ENCODE measurements at regions not wholly inside any gene's neighbourhood (a gene's known extent, or its start where the extent isn't known, plus 50 kb on each side); places are given as distances from the start of the nearest gene placed in this dataset.
"Not testable (repeated sequence)": the region's sequence is repeated elsewhere in the genome, so short reads cannot be mapped to it uniquely, and the experiment has no call there.

- no peaks in the 10 kb centered on the region for H3K79me2 ChIP-seq (ENCODE audit: control insufficient read depth, insufficient read depth, low read length, unreplicated experiment)
- no peaks in the 10 kb centered on the region for H3K36me3 ChIP-seq (ENCODE audit: insufficient read depth, low read length)
- no peak overlapping the region for H2AFZ ChIP-seq (ENCODE audit: low read length, unreplicated experiment)
- H3K4me3 ChIP-seq (ENCODE audit: low read depth, low read length), result no peak overlapping the region
- no peaks in the 10 kb centered on the region for H3K4me1 ChIP-seq (ENCODE audit: control insufficient read depth, insufficient read depth, low read length, unreplicated experiment)
- H3K27me3 ChIP-seq (ENCODE audit: insufficient read depth, low read length), result peaks cover 31% of the 10 kb centered on the region
- H3K27ac ChIP-seq (ENCODE audit: low read depth, low read length), result no peak overlapping the region
Measured at GRCh38 chr11:11718511-11718910, 96.7 kb upstream of the GALNT18 start.

DNA sequence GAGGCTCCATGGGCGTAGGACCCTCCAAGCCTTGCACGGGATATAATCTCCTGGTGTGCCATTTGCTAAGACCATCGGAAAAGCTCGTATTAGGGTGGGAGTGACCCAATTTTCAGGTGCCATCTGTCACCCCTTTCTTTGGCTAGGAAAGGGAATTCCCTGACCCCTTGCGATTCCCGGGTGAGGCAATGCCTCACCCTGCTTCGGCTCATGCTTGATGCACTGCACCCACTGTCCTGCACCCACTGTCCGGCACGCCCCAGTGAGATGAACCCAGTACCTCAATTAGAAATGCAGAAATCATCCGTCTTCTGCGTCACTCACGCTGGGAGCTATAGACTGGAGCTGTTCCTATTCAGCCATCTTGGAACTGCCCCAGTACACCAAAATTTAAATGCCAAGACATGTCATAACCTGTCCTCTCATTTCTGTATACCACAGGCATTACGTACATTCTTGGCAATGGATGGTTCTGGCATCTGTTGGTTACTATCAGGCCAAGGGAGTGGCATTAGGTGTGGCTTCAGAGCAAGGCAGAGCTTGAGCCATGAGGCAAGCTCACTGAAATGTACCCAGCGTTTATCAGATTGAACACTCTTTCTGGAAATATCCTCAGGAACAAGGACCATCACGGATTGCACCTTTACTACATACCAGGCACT, 95.4 kb upstream of the GALNT18 start:
- Histone ChIP-seq H2AFZ (ENCODE audit: low read length, unreplicated experiment) (no peak overlapping the region), H3K27ac (ENCODE audit: low read depth, low read length) (no peak overlapping the region), H3K36me3 (ENCODE audit: insufficient read depth, low read length) (no peaks in the 10 kb centered on the region), H3K27me3 (ENCODE audit: insufficient read depth, low read length) (peaks cover 22% of the 10 kb centered on the region), H3K4me3 (ENCODE audit: low read depth, low read length) (no peak overlapping the region), H3K79me2 (ENCODE audit: control insufficient read depth, insufficient read depth, low read length, unreplicated experiment) (no peaks in the 10 kb centered on the region), H3K4me1 (ENCODE audit: control insufficient read depth, insufficient read depth, low read length, unreplicated experiment) (no peaks in the 10 kb centered on the region)

DNA sequence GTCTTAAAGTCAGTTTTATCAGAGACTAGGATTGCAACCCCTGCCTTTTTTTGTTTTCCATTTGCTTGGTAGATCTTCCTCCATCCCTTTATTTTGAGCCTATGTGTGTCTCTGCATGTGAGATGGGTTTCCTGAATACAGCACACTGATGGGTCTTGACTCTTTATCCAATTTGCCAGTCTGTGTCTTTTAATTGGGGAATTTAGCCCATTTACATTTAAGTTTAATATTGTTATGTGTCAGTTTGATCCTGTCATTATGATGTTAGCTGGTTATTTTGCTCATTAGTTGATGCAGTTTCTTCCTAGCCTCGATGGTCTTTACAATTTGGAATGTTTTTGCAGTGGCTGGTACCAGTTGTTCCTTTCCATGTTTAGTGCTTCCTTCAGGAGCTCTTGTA, 93.3 kb upstream of the GALNT18 start:
- H2AFZ ChIP-seq (ENCODE audit: low read length, unreplicated experiment); H3K4me1 ChIP-seq (ENCODE audit: control insufficient read depth, insufficient read depth, low read length, unreplicated experiment); H3K79me2 ChIP-seq (ENCODE audit: control insufficient read depth, insufficient read depth, low read length, unreplicated experiment); H3K4me3 ChIP-seq (ENCODE audit: low read depth, low read length); H3K36me3 ChIP-seq (ENCODE audit: insufficient read depth, low read length); H3K27ac ChIP-seq (ENCODE audit: low read depth, low read length): not testable (repeated sequence)
- peaks cover 26% of the 10 kb centered on the region for H3K27me3 ChIP-seq (ENCODE audit: insufficient read depth, low read length)

GRCh38 chr11:11710556-11710955, 88.8 kb upstream of the GALNT18 start:
- no peak overlapping the region for H2AFZ ChIP-seq (ENCODE audit: low read length, unreplicated experiment)
- no peak overlapping the region for H3K4me3 ChIP-seq (ENCODE audit: low read depth, low read length)
- H3K4me1 ChIP-seq (ENCODE audit: control insufficient read depth, insufficient read depth, low read length, unreplicated experiment), result no peaks in the 10 kb centered on the region
- peaks cover 5% of the 10 kb centered on the region for H3K27me3 ChIP-seq (ENCODE audit: insufficient read depth, low read length)
- no peaks in the 10 kb centered on the region for H3K79me2 ChIP-seq (ENCODE audit: control insufficient read depth, insufficient read depth, low read length, unreplicated experiment)
- H3K36me3 ChIP-seq (ENCODE audit: insufficient read depth, low read length), result no peaks in the 10 kb centered on the region
- H3K27ac ChIP-seq (ENCODE audit: low read depth, low read length), result no peak overlapping the region

DNA sequence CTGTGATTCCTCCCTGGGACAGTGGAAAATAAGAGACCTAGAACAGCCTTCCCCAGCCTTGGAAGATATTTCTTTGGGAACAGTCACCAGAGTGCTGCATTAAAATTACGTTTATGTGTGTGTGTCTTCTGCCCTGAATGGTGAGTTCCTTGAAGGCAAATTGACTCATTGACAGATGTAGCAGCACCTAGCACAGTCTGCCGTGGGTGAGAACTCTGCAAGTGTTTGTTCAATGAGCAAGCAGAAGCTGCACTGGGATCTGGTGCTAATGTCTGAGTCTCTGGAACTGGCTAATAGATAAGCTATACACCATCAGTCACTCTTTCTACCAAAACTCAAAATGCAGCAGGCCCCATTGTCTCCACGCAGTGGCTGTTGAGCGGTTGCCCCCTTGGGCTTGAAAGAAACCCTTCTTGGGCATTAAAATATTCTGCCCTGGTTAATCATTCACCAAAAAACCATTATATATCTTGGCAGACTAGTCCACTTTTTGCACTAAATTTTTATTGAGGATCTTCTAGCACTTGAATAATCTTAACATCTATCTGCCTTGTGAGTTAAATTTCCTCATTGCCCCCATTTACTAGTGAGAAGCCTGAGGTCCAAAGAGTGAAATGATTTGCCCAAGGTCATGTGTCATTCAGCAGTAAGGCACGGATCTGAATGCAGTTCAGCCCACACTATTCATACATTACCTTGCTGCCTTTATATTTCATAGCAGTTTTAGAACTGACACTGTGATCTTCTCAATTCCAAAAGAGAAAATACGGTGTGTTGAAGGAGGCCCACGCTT, 87.8 kb upstream of the GALNT18 start:
- no peak overlapping the region for H3K4me3 ChIP-seq (ENCODE audit: low read depth, low read length)
- H3K27ac ChIP-seq (ENCODE audit: low read depth, low read length), result no peak overlapping the region
- H3K79me2 ChIP-seq (ENCODE audit: control insufficient read depth, insufficient read depth, low read length, unreplicated experiment), result no peaks in the 10 kb centered on the region
- H3K36me3 ChIP-seq (ENCODE audit: insufficient read depth, low read length), result no peaks in the 10 kb centered on the region
- no peak overlapping the region for H2AFZ ChIP-seq (ENCODE audit: low read length, unreplicated experiment)
- no peaks in the 10 kb centered on the region for H3K4me1 ChIP-seq (ENCODE audit: control insufficient read depth, insufficient read depth, low read length, unreplicated experiment)
- peaks cover 12% of the 10 kb centered on the region for H3K27me3 ChIP-seq (ENCODE audit: insufficient read depth, low read length)

- no peak overlapping the region for H3K27ac ChIP-seq (ENCODE audit: low read depth, low read length)
- no peak overlapping the region for H3K4me3 ChIP-seq (ENCODE audit: low read depth, low read length)
- H2AFZ ChIP-seq (ENCODE audit: low read length, unreplicated experiment), result no peak overlapping the region
- no peaks in the 10 kb centered on the region for H3K36me3 ChIP-seq (ENCODE audit: insufficient read depth, low read length)
- H3K4me1 ChIP-seq (ENCODE audit: control insufficient read depth, insufficient read depth, low read length, unreplicated experiment), result no peaks in the 10 kb centered on the region
- H3K27me3 ChIP-seq (ENCODE audit: insufficient read depth, low read length), result peaks cover 26% of the 10 kb centered on the region
- H3K79me2 ChIP-seq (ENCODE audit: control insufficient read depth, insufficient read depth, low read length, unreplicated experiment), result no peaks in the 10 kb centered on the region
Measured at GRCh38 chr11:11708256-11708655, 86.5 kb upstream of the GALNT18 start.

DNA sequence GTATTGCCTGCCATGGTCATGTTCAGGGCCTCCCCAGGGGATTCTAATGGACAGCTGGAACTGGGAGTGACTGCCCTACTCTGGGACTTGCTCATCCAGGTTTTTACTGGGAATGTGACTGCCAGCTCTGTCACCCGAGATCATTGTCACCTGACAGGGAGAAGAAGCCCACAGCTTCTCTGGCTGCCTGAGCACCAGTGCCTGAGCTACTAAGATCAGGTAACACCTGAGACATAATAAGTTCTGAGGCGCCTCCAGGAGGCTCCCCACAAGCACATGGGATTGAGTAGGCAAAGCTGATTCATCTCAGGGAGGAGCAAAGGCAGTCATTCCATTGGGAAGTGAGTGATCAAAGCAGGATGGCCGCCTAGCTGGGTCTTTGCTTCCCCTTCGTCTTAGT, 84.2 kb upstream of the GALNT18 start:
- H2AFZ ChIP-seq (ENCODE audit: low read length, unreplicated experiment), result no peak overlapping the region
- peaks cover 32% of the 10 kb centered on the region for H3K27me3 ChIP-seq (ENCODE audit: insufficient read depth, low read length)
- no peaks in the 10 kb centered on the region for H3K79me2 ChIP-seq (ENCODE audit: control insufficient read depth, insufficient read depth, low read length, unreplicated experiment)
- no peaks in the 10 kb centered on the region for H3K4me1 ChIP-seq (ENCODE audit: control insufficient read depth, insufficient read depth, low read length, unreplicated experiment)
- no peak overlapping the region for H3K4me3 ChIP-seq (ENCODE audit: low read depth, low read length)
- H3K27ac ChIP-seq (ENCODE audit: low read depth, low read length), result no peak overlapping the region
- no peaks in the 10 kb centered on the region for H3K36me3 ChIP-seq (ENCODE audit: insufficient read depth, low read length)

GRCh38 chr11:11703885-11704284, 82.1 kb upstream of the GALNT18 start:
- Histone ChIP-seq H3K79me2 (ENCODE audit: control insufficient read depth, insufficient read depth, low read length, unreplicated experiment) (no peaks in the 10 kb centered on the region), H3K4me1 (ENCODE audit: control insufficient read depth, insufficient read depth, low read length, unreplicated experiment) (no peaks in the 10 kb centered on the region), H3K27ac (ENCODE audit: low read depth, low read length) (no peak overlapping the region), H3K36me3 (ENCODE audit: insufficient read depth, low read length) (no peaks in the 10 kb centered on the region), H3K4me3 (ENCODE audit: low read depth, low read length) (no peak overlapping the region), H2AFZ (ENCODE audit: low read length, unreplicated experiment) (no peak overlapping the region), H3K27me3 (ENCODE audit: insufficient read depth, low read length) (peaks cover 31% of the 10 kb centered on the region)

- Histone ChIP-seq H3K4me3 (ENCODE audit: low read depth, low read length) (no peak overlapping the region), H3K27ac (ENCODE audit: low read depth, low read length) (no peak overlapping the region), H3K27me3 (ENCODE audit: insufficient read depth, low read length) (peaks cover 38% of the 10 kb centered on the region), H3K36me3 (ENCODE audit: insufficient read depth, low read length) (no peaks in the 10 kb centered on the region), H3K79me2 (ENCODE audit: control insufficient read depth, insufficient read depth, low read length, unreplicated experiment) (no peaks in the 10 kb centered on the region), H2AFZ (ENCODE audit: low read length, unreplicated experiment) (no peak overlapping the region), H3K4me1 (ENCODE audit: control insufficient read depth, insufficient read depth, low read length, unreplicated experiment) (no peaks in the 10 kb centered on the region)
Measured at GRCh38 chr11:11701070-11701469, 79.3 kb upstream of the GALNT18 start.

GRCh38 chr11:11697796-11698195, 76.0 kb upstream of the GALNT18 start:
- no peaks in the 10 kb centered on the region for H3K4me1 ChIP-seq (ENCODE audit: control insufficient read depth, insufficient read depth, low read length, unreplicated experiment)

More at GRCh38 chr11:11697796-11698195, 76.0 kb upstream of the GALNT18 start:
- Histone ChIP-seq H3K4me3 (ENCODE audit: low read depth, low read length) (no peak overlapping the region), H3K27me3 (ENCODE audit: insufficient read depth, low read length) (peaks cover 19% of the 10 kb centered on the region; the same call in 1 of the 2 replicates), H2AFZ (ENCODE audit: low read length, unreplicated experiment) (no peak overlapping the region), H3K27ac (ENCODE audit: low read depth, low read length) (no peak overlapping the region), H3K36me3 (ENCODE audit: insufficient read depth, low read length) (no peaks in the 10 kb centered on the region), H3K79me2 (ENCODE audit: control insufficient read depth, insufficient read depth, low read length, unreplicated experiment) (no peaks in the 10 kb centered on the region)
